ENCODE measurements at regions not wholly inside any gene's neighbourhood (a gene's known extent, or its start where the extent isn't known, plus 50 kb on each side); places are given as distances from the start of the nearest gene placed in this dataset.

DNA sequence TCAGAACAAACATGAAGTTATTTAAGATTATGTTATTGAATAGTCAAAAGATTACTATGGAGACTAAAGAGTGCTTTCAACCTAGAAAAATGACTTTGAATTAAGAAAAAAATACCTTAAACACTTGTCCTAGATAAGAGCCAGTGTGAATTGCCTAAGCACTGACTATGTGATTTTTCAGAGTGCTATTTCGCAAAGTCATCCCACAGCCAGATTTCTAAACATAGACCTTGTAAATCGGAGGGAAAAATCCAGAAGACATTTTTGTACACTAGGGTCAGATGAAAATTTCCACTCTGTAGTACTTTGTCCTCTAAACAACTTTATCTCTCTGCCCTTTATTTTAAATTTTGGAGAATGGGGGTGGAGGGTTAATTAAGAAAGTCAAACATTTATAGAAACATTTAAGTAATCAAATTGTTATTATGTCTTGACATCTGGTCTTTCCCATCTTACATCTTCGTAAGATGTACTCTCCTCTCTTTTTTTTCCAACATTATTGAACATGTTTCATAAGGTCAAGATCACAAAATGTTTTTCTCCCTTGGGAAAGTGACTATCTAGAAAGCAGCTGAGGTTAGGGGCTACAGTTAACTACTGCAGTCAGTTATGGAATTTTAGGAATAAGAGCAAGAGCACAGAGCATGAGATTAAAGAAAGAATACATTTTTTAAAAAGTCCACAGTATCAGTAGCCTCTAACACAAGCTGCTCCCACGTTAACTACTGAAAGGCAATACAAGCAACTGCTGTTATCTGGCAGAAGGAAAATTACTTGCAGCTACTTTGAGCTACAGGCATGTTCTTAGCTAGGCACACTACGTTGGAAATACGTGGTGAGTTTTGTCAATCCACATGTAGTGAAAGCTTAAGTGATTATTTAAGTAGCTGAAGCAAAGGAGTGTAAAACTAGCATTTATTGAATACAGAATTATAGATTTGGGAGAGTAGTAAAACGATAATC is 648.5 kb downstream of the HTR1B start:
- no peak for DNase-seq
- Mint-ChIP-seq H3K27ac (ENCODE audit: unreplicated experiment) (no peak overlapping the region), H3K9me3 (ENCODE audit: unreplicated experiment) (no peaks in the 10 kb centered on the region)

DNA sequence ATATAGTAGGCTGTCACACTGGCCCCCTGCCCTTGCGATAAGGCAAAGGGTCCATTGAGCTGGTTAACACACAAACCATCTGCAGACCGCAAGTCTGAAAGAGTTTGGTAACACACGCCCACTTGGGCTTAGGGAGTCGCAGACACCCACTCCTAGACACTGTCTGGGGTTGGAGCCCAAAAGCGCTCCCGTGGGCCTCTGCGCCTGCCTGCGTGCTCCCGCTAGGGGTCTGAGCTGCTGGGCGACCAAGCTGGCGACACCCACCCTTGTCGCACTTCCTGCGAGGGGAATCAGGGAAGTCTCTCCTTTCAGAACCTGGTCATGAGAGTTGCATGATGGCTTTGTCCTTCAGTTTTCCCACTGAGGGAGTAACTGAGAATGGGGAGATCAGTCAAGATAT is 653.0 kb downstream of the HTR1B start:
- Mint-ChIP-seq H3K27me3 (ENCODE audit: unreplicated experiment) (no peaks in the 10 kb centered on the region), H3K4me3 (ENCODE audit: unreplicated experiment) (no peak overlapping the region), H3K4me1 (ENCODE audit: low read depth, unreplicated experiment) (peaks cover 4% of the 10 kb centered on the region), H3K9me3 (ENCODE audit: unreplicated experiment) (no peaks in the 10 kb centered on the region), H3K36me3 (ENCODE audit: unreplicated experiment) (no peaks in the 10 kb centered on the region), H3K27ac (ENCODE audit: unreplicated experiment) (no peak overlapping the region)
- DNase-seq, result no peak
- TF ChIP-seq, protein P1, sequence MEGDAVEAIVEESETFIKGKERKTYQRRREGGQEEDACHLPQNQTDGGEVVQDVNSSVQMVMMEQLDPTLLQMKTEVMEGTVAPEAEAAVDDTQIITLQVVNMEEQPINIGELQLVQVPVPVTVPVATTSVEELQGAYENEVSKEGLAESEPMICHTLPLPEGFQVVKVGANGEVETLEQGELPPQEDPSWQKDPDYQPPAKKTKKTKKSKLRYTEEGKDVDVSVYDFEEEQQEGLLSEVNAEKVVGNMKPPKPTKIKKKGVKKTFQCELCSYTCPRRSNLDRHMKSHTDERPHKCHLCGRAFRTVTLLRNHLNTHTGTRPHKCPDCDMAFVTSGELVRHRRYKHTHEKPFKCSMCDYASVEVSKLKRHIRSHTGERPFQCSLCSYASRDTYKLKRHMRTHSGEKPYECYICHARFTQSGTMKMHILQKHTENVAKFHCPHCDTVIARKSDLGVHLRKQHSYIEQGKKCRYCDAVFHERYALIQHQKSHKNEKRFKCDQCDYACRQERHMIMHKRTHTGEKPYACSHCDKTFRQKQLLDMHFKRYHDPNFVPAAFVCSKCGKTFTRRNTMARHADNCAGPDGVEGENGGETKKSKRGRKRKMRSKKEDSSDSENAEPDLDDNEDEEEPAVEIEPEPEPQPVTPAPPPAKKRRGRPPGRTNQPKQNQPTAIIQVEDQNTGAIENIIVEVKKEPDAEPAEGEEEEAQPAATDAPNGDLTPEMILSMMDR (IDR thresholded peaks at IDR 0.05; ENCODE audit: partially characterized antibody, unreplicated experiment), result no peak

More for the DNA sequence above, 648.5 kb downstream of the HTR1B start:
- TF ChIP-seq, protein P1 (IDR thresholded peaks at IDR 0.05; ENCODE audit: partially characterized antibody, unreplicated experiment), result no peak
- Mint-ChIP-seq H3K27me3 (ENCODE audit: unreplicated experiment) (no peaks in the 10 kb centered on the region), H3K4me1 (ENCODE audit: low read depth, unreplicated experiment) (peaks cover 4% of the 10 kb centered on the region), H3K36me3 (ENCODE audit: unreplicated experiment) (no peaks in the 10 kb centered on the region), H3K4me3 (ENCODE audit: unreplicated experiment) (no peak overlapping the region)

DNA sequence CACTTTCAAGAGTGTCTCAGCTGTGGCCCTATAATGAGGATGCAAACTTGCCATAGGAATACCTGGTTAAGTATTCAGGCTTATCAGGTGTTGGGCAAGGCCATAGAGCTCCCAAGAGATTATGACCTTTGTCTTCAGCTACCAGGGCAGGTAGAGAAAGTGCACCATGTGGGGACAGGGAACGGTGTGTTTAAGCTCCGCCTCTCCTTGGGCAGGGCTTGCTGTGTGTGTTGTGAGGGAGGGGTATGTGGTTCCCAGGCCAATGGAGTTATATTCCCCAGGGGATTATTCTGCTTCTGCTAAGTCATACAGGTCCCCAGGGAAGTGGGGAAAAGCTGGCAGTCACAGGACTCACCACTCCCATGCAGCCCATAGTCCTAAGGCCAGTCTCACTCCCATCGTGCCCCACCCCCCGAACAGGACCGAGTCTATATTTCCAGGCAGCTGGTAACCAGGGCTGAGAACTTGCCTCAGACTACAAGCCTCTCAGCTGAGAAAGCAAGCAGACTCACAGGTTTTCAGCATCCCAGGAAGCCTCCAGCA is 660.2 kb downstream of the HTR1B start:
- DNase-seq, result no peak
- Mint-ChIP-seq H3K9me3 (ENCODE audit: unreplicated experiment) (peaks cover 2% of the 10 kb centered on the region), H3K4me1 (ENCODE audit: low read depth, unreplicated experiment) (no peaks in the 10 kb centered on the region), H3K27me3 (ENCODE audit: unreplicated experiment) (no peaks in the 10 kb centered on the region), H3K4me3 (ENCODE audit: unreplicated experiment) (no peak overlapping the region), H3K36me3 (ENCODE audit: unreplicated experiment) (no peaks in the 10 kb centered on the region), H3K27ac (ENCODE audit: unreplicated experiment) (no peak overlapping the region)
- TF ChIP-seq, protein P1 (IDR thresholded peaks at IDR 0.05; ENCODE audit: partially characterized antibody, unreplicated experiment), result no peak

DNA sequence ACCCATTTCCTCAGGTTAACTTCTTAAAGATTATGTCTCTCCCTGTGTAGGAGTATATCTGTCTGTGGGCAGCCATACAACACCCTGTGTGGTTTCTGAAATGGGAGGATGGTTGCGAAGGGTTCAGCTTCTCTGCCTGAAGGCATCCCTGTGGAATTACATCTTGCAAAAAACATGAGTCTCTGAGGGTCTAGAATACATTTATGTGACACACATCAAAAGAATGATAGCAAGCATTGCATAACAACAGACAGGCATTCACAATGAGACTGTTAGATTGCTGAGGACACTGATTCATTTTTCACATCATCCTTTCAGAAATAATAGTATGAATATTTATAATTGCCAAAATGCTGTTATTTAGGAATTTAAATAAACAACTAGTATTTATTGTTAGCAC is 670.9 kb downstream of the HTR1B start:
- H3K4me1 Mint-ChIP-seq (ENCODE audit: low read depth, unreplicated experiment), result peaks cover 2% of the 10 kb centered on the region
- H3K9me3 Mint-ChIP-seq (ENCODE audit: unreplicated experiment), result no peaks in the 10 kb centered on the region
- H3K4me3 Mint-ChIP-seq (ENCODE audit: unreplicated experiment), result no peak overlapping the region
- TF ChIP-seq, protein P1 (IDR thresholded peaks at IDR 0.05; ENCODE audit: partially characterized antibody, unreplicated experiment), result no peak
- H3K36me3 Mint-ChIP-seq (ENCODE audit: unreplicated experiment), result no peaks in the 10 kb centered on the region
- DNase-seq, result no peak
- no peaks in the 10 kb centered on the region for H3K27me3 Mint-ChIP-seq (ENCODE audit: unreplicated experiment)
- no peak overlapping the region for H3K27ac Mint-ChIP-seq (ENCODE audit: unreplicated experiment)

DNA sequence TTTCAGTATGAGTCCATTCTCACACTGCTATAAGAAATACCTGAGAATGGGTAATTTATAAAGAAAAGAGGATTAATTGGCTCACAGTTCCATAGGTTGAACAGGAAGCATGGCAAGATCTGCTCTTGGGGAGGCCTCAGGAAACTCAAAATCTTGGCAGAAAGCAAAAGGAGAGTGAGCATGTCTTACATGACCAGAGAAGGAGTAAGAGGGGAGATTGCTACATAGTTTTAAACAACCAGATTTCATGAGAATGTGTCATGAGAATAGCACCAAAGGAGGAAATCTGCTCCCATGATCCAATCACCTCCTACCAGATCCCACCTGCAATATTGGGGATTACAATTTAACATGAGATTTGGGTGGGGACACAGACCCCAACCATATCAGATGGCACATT is 672.4 kb downstream of the HTR1B start:
- Mint-ChIP-seq H3K36me3 (ENCODE audit: unreplicated experiment) (no peaks in the 10 kb centered on the region), H3K4me3 (ENCODE audit: unreplicated experiment) (no peak overlapping the region), H3K4me1 (ENCODE audit: low read depth, unreplicated experiment) (peaks cover 2% of the 10 kb centered on the region), H3K27me3 (ENCODE audit: unreplicated experiment) (no peaks in the 10 kb centered on the region), H3K9me3 (ENCODE audit: unreplicated experiment) (no peaks in the 10 kb centered on the region), H3K27ac (ENCODE audit: unreplicated experiment) (no peak overlapping the region)
- no peak for DNase-seq
- TF ChIP-seq, protein P1 (IDR thresholded peaks at IDR 0.05; ENCODE audit: partially characterized antibody, unreplicated experiment), result no peak
